HepG2 (cell line): ENCODE measurements at regions not wholly inside any gene's neighbourhood (a gene's known extent, or its start where the extent isn't known, plus 50 kb on each side); places are given as distances from the start of the nearest gene placed in this dataset.

ENCODE experiments used
- ATAC-seq: fragments of 200-7000 bp; cut with Tn5 transposase; 3 replicates; pipeline ENCODE4 v1.9.1; 2020; ENCODE audit warnings: mild to moderate bottlenecking, moderate library complexity
- BruUV-seq: library from RNA; stranded (reverse); fragments of 400-500 nt; replicated peaks from 2 replicates; lab custom pipeline; 2021; lab: Mats Ljungman, UMichigan
- CTCF ChIA-PET: fragments of 300-600 bp; formaldehyde crosslinking; extraction: SDS; loops from one replicate; lab custom pipeline; 2021; ENCODE audit warnings: low total read pairs, inconsistent platforms, low intra/inter-chr PET ratio; lab: Yijun Ruan, JAX
- POLR2A ChIA-PET: fragments of 350-600 bp; sonication (Branson Sonifier 250); formaldehyde crosslinking; loops from one replicate; lab custom pipeline; 2020; ENCODE audit warnings: antibody characterized with exemption, inconsistent platforms; lab: Yijun Ruan, JAX
- DNase-seq: peaks from one replicate; pipeline ENCODE4 v3.0.0-alpha.2; 2015; ENCODE audit warnings: low spot score
- FAIRE-seq: peaks from 3 replicates; lab custom pipeline; 2011; peaks lifted over from hg19 to GRCh38; lab: Jason Lieb, UNC
- H2AFZ ChIP-seq: one replicate; pipeline ENCODE4 v1.6.1; 2011; ENCODE audit warnings: low read length, inconsistent platforms
- H3K27ac ChIP-seq: fragments of 300-600 bp; 3 replicates; pipeline ENCODE4 v1.8.0; 2011; ENCODE audit warnings: mixed run types, mild to moderate bottlenecking, mixed read lengths, low read length, inconsistent platforms; ENCODE audit not compliant: insufficient read depth; ENCODE audit errors: extremely low read length
- H3K27me3 ChIP-seq, 2 experiments: fragments of 200-600 bp in 1 of 2; 2 replicates in 1 of 2; 3 replicates in 1 of 2; pipeline versions ENCODE4 v1.6.0 to v1.8.0; 2011; ENCODE audit warnings: low read length in 2 of 2, mild to moderate bottlenecking in 2 of 2, moderate library complexity in 2 of 2, inconsistent platforms in 1 of 2; ENCODE audit not compliant: insufficient read depth in 2 of 2, control insufficient read depth in 1 of 2
- H3K36me3 ChIP-seq, 2 experiments: fragments of 200-600 bp in 1 of 2; replicated peaks in 1 of 2; 2 replicates in 1 of 2; 3 replicates in 1 of 2; pipeline versions ENCODE4 v1.5.1 to v1.8.0; 2011; ENCODE audit warnings: low read length in 2 of 2, inconsistent platforms in 1 of 2; ENCODE audit not compliant: insufficient read depth in 2 of 2, control insufficient read depth in 1 of 2
- H3K4me1 ChIP-seq: 2 replicates; pipeline ENCODE4 v1.5.1; 2012; ENCODE audit warnings: low read length, inconsistent platforms; ENCODE audit not compliant: insufficient read depth
- H3K4me2 ChIP-seq: 2 replicates; pipeline ENCODE4 v1.6.0; 2011; ENCODE audit warnings: low read depth, low read length, inconsistent platforms
- H3K4me3 ChIP-seq, 3 experiments: fragments of 200-600 bp in 1 of 3; sonication (generic), shearing (Covaris generic) in 1 of 3; replicated peaks in 1 of 3; 2 replicates each; pipeline ENCODE4 v1.5.1; 2011 to 2016; ENCODE audit warnings: low read length in 3 of 3, inconsistent platforms in 2 of 3, low read depth in 2 of 3, mild to moderate bottlenecking in 2 of 3, control low read depth in 1 of 3, mixed read lengths in 1 of 3; ENCODE audit not compliant: insufficient read depth in 1 of 3
- H3K79me2 ChIP-seq: one replicate; pipeline ENCODE4 v1.6.1; 2011; ENCODE audit warnings: low read length, inconsistent platforms; ENCODE audit not compliant: insufficient read depth
- H3K9ac ChIP-seq: 2 replicates; pipeline ENCODE4 v1.6.0; 2011; ENCODE audit warnings: mild to moderate bottlenecking, low read depth, low read length, inconsistent platforms; ENCODE audit not compliant: insufficient read depth
- H3K9me3 ChIP-seq: 2 replicates; pipeline ENCODE4 v1.5.1; 2012; ENCODE audit warnings: mild to moderate bottlenecking, low read length
- H4K20me1 ChIP-seq: 2 replicates; pipeline ENCODE4 v1.6.0; 2011; ENCODE audit warnings: inconsistent platforms, mild to moderate bottlenecking, low read length, moderate library complexity; ENCODE audit not compliant: insufficient read depth
- CREM ChIP-seq, 2 experiments: sonication (generic) in 1 of 2; formaldehyde crosslinking in 1 of 2; IDR thresholded peaks; 2 replicates each; pipeline versions ENCODE4 v1.4.0 to v1.6.1; 2016 to 2020; ENCODE audit warnings: antibody characterized with exemption in 1 of 2, mild to moderate bottlenecking in 1 of 2, missing genetic modification reagents in 1 of 2
- ETV5 ChIP-seq: IDR thresholded peaks from 2 replicates; pipeline ENCODE4 v1.6.1; 2018; ENCODE audit warnings: missing biosample characterization, missing genetic modification reagents, inconsistent platforms, borderline replicate concordance
- MXI1 ChIP-seq: IDR thresholded peaks from 3 replicates; pipeline ENCODE4 v1.6.1; 2012; ENCODE audit warnings: low read depth, low read length, inconsistent platforms, borderline replicate concordance
- PHF20 ChIP-seq: sonication (generic); formaldehyde crosslinking; IDR thresholded peaks from 2 replicates; pipeline ENCODE4 v1.5.0; 2020; ENCODE audit warnings: mild to moderate bottlenecking, missing genetic modification reagents
- POLR2AphosphoS2 ChIP-seq: IDR thresholded peaks from 2 replicates; pipeline ENCODE4 v1.6.1; 2011; ENCODE audit warnings: low read depth, low read length, improper control_type of control experiment
- RXRB ChIP-seq: IDR thresholded peaks from 2 replicates; pipeline ENCODE4 v1.6.1; 2016; ENCODE audit warnings: borderline replicate concordance, missing genetic modification reagents, missing compliant biosample characterization
- SMAD1 ChIP-seq: sonication (generic); formaldehyde crosslinking; IDR thresholded peaks from 2 replicates; pipeline ENCODE4 v1.4.0; 2020; ENCODE audit warnings: missing genetic modification reagents, low read depth, mild to moderate bottlenecking, borderline replicate concordance
- SMARCE1 ChIP-seq: fragments of 450-650 bp; IDR thresholded peaks from 2 replicates; pipeline ENCODE4 v1.6.1; 2017; ENCODE audit warnings: borderline replicate concordance
- TAF1 ChIP-seq: sonication (generic); formaldehyde crosslinking; IDR thresholded peaks from 2 replicates; pipeline ENCODE4 v1.4.0; 2020; ENCODE audit warnings: missing genetic modification reagents
- TCF7L2 ChIP-seq: IDR thresholded peaks from 2 replicates; pipeline ENCODE4 v1.6.1; 2011; ENCODE audit warnings: mild to moderate bottlenecking, low read depth, low read length, moderate library complexity
- ZNF484 ChIP-seq: sonication (generic); formaldehyde crosslinking; IDR thresholded peaks from 2 replicates; pipeline ENCODE4 v1.5.1; 2020; ENCODE audit warnings: mild to moderate bottlenecking, low read depth, missing genetic modification reagents, borderline replicate concordance
- WGBS: methylation state at CpG from one replicate; pipeline ENCODE4 v1.1.6; 2017; ENCODE audit warnings: low lambda C conversion rate; 5-methylcytosine and 5-hydroxymethylcytosine counted together
- in situ Hi-C: cut with HindIII; loops from 2 replicates; pipeline ENCODE4 v1.10.0; 2017; ENCODE audit warnings: low pct_unique_long_range_greater_than_20kb; ENCODE audit not compliant: extremely low pct_ligation_motif_present
- intact Hi-C: fragments of 100-400 bp; cut with micrococcal nuclease; formaldehyde crosslinking; loops from one replicate; pipeline ENCODE4 v1.10.0; 2022; ENCODE audit not compliant: unreplicated experiment

GRCh38 chr7:22879709-22880306, 57.2 kb upstream of the TOMM7 start:
- FAIRE-seq (no peak), DNase-seq (no peak), ATAC-seq (no peak; the same call in 2 of the 3 replicates)
- H3K4me1 ChIP-seq = no peaks in the 10 kb centered on the region
- H3K79me2 ChIP-seq = no peaks in the 10 kb centered on the region
- WGBS = 54% methylated on average over 7 of the region's 8 CpGs
- no peak overlapping the region for H3K4me3 ChIP-seq
- no peaks in the 10 kb centered on the region for H4K20me1 ChIP-seq
- ChIA-PET CTCF (no interaction called here), POLR2A (no interaction called here)
- no peak overlapping the region for H3K9ac ChIP-seq
- no TSS peak for BruUV-seq
- H3K4me2 ChIP-seq = no peak overlapping the region
- no peak overlapping the region for H2AFZ ChIP-seq
- H3K36me3 ChIP-seq = no peaks in the 10 kb centered on the region
- TF ChIP-seq TCF7L2 (no peak), CREM (IDR thresholded peaks at IDR 0.05) (no peak), CREM (CRISPR knock-in tag; IDR thresholded peaks at IDR 0.05) (no peak), TAF1 (CRISPR knock-in tag) (no peak), MXI1 (no peak), POLR2AphosphoS2 (no peak), ZNF484 (CRISPR knock-in tag) (no peak), ETV5 (CRISPR knock-in tag) (no peak), SMARCE1 (no peak), PHF20 (CRISPR knock-in tag) (no peak), RXRB (CRISPR knock-in tag) (no peak), SMAD1 (CRISPR knock-in tag) (no peak)
- no peak overlapping the region for H3K27ac ChIP-seq
- in situ Hi-C loops (no loop called here), intact Hi-C loops (no loop called here)
- H3K27me3 ChIP-seq = 0 out of 5 replicates have a peak, but pooled peaks cover 0 to 4% of the 10 kb centered on the region in 2 experiments
- no peaks in the 10 kb centered on the region for H3K9me3 ChIP-seq
